ENCODE measurements at regions not wholly inside any gene's neighbourhood (a gene's known extent, or its start where the extent isn't known, plus 50 kb on each side); places are given as distances from the start of the nearest gene placed in this dataset.

- no peak for DNase-seq (ENCODE audit: low read depth in 4 of 4, low spot score in 3 of 4)
Observed at GRCh38 chr4:155564880-155565279, 101.8 kb upstream of the GUCY1A1 start.

GRCh38 chr4:155564086-155564485 is 102.6 kb upstream of the GUCY1A1 start:
- no peak for DNase-seq (ENCODE audit: low read depth in 4 of 4, low spot score in 3 of 4)

- DNase-seq (ENCODE audit: low read depth in 4 of 4, low spot score in 3 of 4), result no peak
Observed at GRCh38 chr4:155559915-155560314, 106.7 kb upstream of the GUCY1A1 start.

DNA sequence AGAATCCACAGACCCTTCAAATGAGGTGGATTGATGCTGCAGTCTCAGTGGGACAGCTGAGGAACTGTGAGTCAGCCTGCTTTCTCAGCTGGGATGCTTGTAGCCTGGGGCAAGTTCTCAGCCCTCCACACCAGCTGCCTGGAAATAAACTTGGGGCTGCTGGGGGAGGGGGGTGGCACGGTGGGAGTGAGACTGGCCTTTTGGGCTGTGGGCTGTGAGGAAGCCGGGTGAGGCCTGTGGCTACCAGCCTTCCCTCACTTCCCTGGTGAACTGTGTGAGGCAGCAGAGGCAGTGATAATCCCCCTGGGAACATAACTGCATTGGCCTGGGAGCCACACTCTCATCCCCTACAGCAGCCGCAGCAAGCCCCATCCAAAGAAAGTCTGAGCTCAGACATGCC is 114.5 kb upstream of the GUCY1A1 start:
- no peak for DNase-seq (ENCODE audit: low read depth in 4 of 4, low spot score in 3 of 4)

DNA sequence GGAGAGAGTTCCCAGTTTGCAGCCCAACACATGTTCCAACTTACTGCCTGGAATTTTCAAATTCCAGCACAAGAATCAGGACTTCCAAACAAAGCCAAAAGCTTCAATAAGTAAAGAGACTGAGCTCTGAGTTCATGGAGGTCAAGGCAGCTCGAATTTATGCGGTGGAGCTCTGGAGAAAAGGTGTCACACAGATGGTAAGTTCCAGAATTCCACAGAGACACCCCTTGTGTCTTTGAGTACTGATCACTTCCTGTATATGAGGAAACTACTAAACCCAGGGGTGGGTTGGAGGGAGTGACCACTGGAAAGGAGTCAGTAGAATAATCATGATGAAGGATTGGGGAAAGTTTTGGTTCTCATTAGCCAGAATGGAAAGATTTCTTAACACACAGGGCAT is 118.5 kb upstream of the GUCY1A1 start:
- DNase-seq (ENCODE audit: low read depth in 4 of 4, low spot score in 3 of 4), result no peak

- no peak for DNase-seq (ENCODE audit: low read depth in 4 of 4, low spot score in 3 of 4)
Observed at GRCh38 chr4:155546451-155546850, 120.2 kb upstream of the GUCY1A1 start.

GRCh38 chr4:155545456-155545855 is 121.2 kb upstream of the GUCY1A1 start:
- no peak for DNase-seq (ENCODE audit: low read depth in 4 of 4, low spot score in 3 of 4)

- DNase-seq (ENCODE audit: low read depth in 4 of 4, low spot score in 3 of 4), result no peak
Observed at GRCh38 chr4:155544547-155544946, 122.1 kb upstream of the GUCY1A1 start.

DNA sequence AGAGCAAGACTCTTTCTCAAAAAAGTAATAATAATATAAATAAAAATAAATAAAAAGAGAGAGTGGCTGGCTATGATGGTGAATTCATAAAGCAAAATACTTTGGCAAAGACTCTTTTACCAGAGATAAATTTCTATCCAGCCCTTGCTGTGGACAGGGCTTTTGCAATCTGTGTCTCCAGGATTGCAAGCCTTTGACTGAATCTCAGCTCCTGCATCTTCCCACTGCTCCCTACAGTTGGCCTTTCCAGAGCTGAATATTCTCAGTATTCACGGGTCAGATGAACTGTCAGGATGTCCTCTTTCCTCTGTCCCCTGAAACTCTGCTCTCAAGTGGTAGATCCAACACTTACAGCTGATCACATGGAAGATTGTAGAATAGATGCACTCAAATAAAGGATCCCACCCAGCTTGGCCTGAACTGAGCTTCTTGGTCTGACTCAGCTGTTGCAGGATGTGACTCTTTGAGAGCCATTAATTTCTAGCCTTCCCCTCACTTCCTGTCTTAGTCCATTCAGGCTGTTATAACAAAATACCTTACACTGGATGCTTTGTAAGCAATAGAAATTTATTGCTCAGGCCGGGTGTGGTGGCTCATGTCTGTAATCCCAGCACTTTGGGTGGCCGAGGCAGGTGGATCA is 123.4 kb upstream of the GUCY1A1 start:
- DNase-seq (ENCODE audit: low read depth in 4 of 4, low spot score in 3 of 4), result no peak

- no peak for DNase-seq (ENCODE audit: low read depth in 4 of 4, low spot score in 3 of 4)
Observed at GRCh38 chr4:155542415-155542814, 124.2 kb upstream of the GUCY1A1 start.

DNA sequence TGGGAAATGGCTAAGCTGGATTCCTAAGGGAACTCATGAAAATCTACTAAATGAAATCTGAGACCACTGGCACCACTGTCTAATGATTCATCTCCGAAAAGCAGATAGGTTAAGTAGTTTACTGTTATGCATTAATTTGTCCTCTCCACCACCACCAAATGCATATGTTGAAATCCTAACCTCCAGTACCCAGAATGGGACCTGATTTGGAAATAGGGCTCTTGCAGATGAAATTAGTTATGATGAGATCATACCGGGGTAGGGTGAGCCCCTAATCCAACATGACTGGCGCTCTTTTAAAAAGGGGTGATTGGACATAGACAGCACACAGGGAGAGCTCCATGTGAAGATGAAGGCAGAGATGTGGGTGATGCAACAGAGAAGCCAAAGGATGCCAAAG is 124.9 kb upstream of the GUCY1A1 start:
- DNase-seq (ENCODE audit: low read depth in 4 of 4, low spot score in 3 of 4), result no peak

GRCh38 chr4:155540698-155541097 is 126.0 kb upstream of the GUCY1A1 start:
- DNase-seq (ENCODE audit: low read depth in 4 of 4, low spot score in 3 of 4), result no peak

DNA sequence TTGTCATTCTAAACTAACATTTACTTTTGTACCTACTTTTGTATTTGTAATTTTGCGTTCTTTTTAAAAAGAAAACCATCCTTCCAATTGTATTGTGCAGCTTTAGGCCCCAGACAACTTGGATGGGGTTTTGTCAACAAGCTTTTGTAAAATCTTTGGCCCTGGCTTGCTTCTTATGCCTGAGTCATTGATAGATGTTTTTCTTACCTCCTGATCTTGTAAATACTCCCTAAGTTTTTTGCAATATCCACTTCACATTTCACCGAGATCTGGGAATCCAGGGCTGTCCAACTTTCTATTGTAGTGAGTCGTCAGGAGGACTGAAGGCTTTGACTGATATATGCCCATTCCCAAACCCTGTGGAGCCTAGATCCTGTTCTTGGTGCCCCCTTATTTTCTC is 126.9 kb upstream of the GUCY1A1 start:
- no peak for DNase-seq (ENCODE audit: low read depth in 4 of 4, low spot score in 3 of 4)

DNA sequence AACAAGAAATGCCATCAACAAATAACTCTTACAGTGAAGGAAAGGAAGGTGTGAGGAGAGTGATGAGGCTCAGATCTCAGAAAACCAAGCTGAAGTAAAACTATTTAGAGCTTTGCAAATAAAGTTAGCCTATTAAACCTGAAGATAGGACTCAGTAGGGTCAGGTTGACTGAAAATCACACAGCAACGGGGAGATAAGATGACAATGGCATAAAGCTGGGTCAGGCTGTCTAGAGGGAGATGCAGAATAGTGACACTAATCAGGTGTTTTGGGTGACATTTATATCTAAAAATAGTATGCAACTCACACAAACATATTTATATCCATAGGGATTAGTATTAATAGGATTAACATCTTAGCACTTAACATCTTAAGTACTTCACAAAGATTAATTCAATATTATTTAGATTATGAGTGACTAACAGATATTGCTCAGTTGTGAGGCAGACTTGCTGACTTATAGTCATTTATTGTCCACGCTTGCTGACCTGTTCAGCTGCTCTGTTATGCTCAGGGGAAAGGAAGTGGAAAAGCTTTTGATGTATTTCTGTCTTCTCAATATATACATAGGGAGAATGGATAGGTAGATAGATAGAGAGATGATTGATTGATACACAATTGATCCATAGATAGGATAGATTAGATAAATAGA is 130.7 kb upstream of the GUCY1A1 start:
- no peak for DNase-seq (ENCODE audit: low read depth in 4 of 4, low spot score in 3 of 4)

- no peak for DNase-seq (ENCODE audit: low read depth in 4 of 4, low spot score in 3 of 4)
Observed at GRCh38 chr4:155532373-155533085, 134.1 kb upstream of the GUCY1A1 start.

DNA sequence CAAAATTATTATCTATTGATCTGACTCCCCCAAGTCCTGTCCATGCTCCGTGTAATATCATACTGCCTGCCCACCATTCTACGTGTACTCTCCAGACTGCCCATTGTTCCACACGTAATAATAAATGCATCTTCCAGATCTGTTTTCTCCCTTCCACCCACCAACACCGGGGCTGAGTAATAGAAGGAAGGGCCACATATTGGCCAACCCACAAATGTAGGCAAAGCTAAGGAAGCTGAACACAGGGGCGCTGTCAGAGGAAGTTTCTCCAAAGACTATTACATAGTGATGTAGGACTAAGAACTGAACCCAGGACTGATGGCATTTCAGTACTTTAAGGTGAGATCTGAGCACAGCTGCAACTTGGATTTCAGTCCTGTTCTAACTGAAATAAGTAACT is 135.8 kb upstream of the GUCY1A1 start:
- DNase-seq (ENCODE audit: low read depth in 4 of 4, low spot score in 3 of 4), result no peak

DNA sequence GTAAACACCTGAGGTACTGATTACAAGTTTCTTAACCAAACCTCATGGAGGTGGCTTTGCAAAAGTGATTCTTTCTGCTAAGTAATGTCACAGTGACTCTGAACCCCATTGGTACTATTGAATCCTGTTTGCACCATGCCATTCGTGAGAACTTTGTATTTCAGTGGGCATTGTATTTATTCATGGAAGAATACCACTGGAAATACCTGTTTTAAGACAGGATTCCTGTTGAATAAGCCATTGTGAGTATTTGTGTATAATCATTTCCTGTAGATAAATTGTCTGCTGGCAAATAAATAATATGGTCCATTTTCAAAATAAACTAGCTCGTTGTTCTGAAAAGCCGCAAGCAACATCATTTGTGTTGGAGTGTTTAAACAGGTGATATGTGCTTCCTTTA is 136.4 kb upstream of the GUCY1A1 start:
- no peak for DNase-seq (ENCODE audit: low read depth in 4 of 4, low spot score in 3 of 4)

GRCh38 chr4:155529716-155530115 is 136.9 kb upstream of the GUCY1A1 start:
- no peak for DNase-seq (ENCODE audit: low read depth in 4 of 4, low spot score in 3 of 4)

DNA sequence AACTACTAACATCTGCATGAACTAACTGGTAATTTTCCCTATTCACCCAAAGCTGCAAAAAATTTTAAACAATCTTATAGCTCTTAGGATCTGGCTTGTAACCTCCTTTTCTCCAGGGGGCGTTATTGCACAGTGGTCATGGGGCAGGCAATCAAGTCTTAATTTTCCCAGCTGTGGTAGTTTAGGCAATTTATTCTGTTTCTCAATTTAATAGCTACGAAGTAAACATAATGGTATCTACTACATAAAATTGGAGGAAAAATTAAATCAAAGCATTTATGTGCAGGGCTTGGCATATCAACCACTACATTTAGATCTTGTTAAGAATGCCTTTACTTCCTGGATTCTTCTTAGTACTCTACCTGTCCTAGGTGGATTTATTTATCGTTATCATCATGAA is 137.4 kb upstream of the GUCY1A1 start:
- DNase-seq (ENCODE audit: low read depth in 4 of 4, low spot score in 3 of 4), result peak in 1 of 4 donors; percentile 57

DNA sequence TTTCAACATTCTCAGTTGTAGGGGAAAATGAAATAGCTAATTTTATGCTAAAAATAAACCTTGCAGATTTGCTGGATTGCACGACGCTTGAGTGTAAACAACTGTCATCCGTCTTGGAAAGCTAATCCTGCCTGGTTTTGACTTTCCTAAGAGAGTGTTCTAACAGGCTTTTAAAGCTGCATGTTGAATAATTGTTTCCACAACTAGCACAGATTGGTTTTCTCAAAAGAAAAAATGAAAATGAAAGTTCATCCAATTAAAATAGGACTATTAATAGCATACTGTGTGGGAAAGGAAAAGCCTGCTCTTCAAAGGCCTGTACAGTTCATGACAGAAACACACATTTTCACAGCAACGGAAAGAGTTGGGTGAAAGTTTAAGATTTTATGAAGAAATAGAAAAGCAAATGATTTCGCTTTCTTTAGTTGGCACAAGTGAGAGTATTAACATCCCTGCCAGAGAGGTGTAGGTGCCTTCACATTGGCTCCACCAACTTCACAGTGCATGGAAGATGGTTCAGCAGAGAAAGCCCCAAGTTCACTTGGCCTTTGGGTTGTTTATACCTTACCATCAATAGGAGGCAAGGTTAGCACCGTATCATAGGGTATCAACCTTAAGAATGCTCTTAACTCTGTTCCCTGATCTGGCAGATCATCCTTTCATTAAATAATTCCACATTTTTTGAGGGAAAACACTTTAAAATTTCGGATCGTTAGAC is 140.0 kb upstream of the GUCY1A1 start:
- peak in 2 of 4 donors; percentile 58 to 67 for DNase-seq (ENCODE audit: low read depth in 4 of 4, low spot score in 3 of 4)

DNA sequence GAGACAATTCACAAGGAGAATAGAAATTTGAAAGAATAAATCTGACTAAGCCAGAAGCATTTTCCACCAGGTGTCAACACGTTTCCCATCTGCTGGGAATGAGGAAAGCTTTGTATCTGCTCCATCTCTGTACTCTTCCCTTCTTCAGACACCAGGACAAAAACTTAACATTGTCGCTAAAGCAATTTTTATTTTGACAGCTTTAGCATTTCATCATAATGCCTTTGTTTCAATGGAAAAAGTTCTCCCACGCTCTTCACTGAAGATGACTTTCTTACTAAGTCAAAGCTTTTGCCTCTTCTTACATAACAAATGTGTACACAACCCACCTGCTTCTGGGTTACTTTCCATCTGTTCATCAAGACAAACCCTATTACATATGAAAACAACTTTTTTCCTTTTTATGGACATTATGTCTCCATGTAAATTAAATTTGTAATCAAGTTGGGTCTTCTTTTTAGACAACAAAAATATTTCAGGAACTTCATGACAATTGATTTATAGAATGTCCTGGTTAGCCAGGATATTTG is 141.7 kb upstream of the GUCY1A1 start:
- no peak for DNase-seq (ENCODE audit: low read depth in 4 of 4, low spot score in 3 of 4)
